HG03108 (cell line): ENCODE measurements at regions not wholly inside any gene's neighbourhood (a gene's known extent, or its start where the extent isn't known, plus 50 kb on each side); places are given as distances from the start of the nearest gene placed in this dataset.
"Not testable (repeated sequence)": the region's sequence is repeated elsewhere in the genome, so short reads cannot be mapped to it uniquely, and the experiment has no call there.

ENCODE experiments used
- ATAC-seq: cut with Tn5 transposase; IDR thresholded peaks from one replicate; pipeline ENCODE4 v1.9.1; 2021; ENCODE audit warnings: moderate library complexity; ENCODE audit not compliant: unreplicated experiment

- ATAC-seq: no peak
Observed at GRCh38 chr6:150764334-150765066, 101.0 kb upstream of the MTHFD1L start.

- peak; percentile 72 for ATAC-seq
Observed at GRCh38 chr6:150765067-150765764, 100.3 kb upstream of the MTHFD1L start.

GRCh38 chr6:150766201-150766997 is 99.1 kb upstream of the MTHFD1L start:
- no peak for ATAC-seq

- ATAC-seq: no peak
Observed at GRCh38 chr6:150767161-150767560, 98.3 kb upstream of the MTHFD1L start.

- no peak for ATAC-seq
Observed at GRCh38 chr6:150767571-150768018, 97.9 kb upstream of the MTHFD1L start.

GRCh38 chr6:150770637-150771036 is 94.9 kb upstream of the MTHFD1L start:
- no peak for ATAC-seq

GRCh38 chr6:150773969-150774368 is 91.5 kb upstream of the MTHFD1L start:
- no peak for ATAC-seq

GRCh38 chr6:150775415-150776203 is 89.9 kb upstream of the MTHFD1L start:
- ATAC-seq: no peak

GRCh38 chr6:150777736-150778135 is 87.8 kb upstream of the MTHFD1L start:
- ATAC-seq: no peak

GRCh38 chr6:150783813-150784212 is 81.7 kb upstream of the MTHFD1L start:
- ATAC-seq: no peak

- ATAC-seq: no peak
Observed at GRCh38 chr6:150787429-150787828, 78.1 kb upstream of the MTHFD1L start.

- no peak for ATAC-seq
Observed at GRCh38 chr6:150788089-150788488, 77.4 kb upstream of the MTHFD1L start.

GRCh38 chr6:150789906-150790305 is 75.6 kb upstream of the MTHFD1L start:
- not testable (repeated sequence) for ATAC-seq

- no peak for ATAC-seq
Observed at GRCh38 chr6:150791717-150792116, 73.8 kb upstream of the MTHFD1L start.

- ATAC-seq: no peak
Observed at GRCh38 chr6:150797949-150798348, 67.6 kb upstream of the MTHFD1L start.

- no peak for ATAC-seq
Observed at GRCh38 chr6:150799276-150799805, 66.2 kb upstream of the MTHFD1L start.

- ATAC-seq: no peak
Observed at GRCh38 chr6:150800674-150801314, 64.7 kb upstream of the MTHFD1L start.

- no peak for ATAC-seq
Observed at GRCh38 chr6:150806790-150807189, 58.7 kb upstream of the MTHFD1L start.

GRCh38 chr6:150813319-150813992 is 52.0 kb upstream of the MTHFD1L start:
- ATAC-seq: peak; percentile 55

- peak; percentile 38 for ATAC-seq
Observed at GRCh38 chr6:150813993-150814359, 51.5 kb upstream of the MTHFD1L start.
